ENCODE measurements at regions not wholly inside any gene's neighbourhood (a gene's known extent, or its start where the extent isn't known, plus 50 kb on each side); places are given as distances from the start of the nearest gene placed in this dataset.

- TF ChIP-seq EZH2 (IDR thresholded peaks at IDR 0.05; ENCODE audit: borderline replicate concordance, insufficient read depth, low read depth, low read length, poor library complexity, severe bottlenecking) (no peak), CTCF (IDR thresholded peaks at IDR 0.05) (no peak)
These were observed 84.8 kb upstream of the ATP1A1 start for GRCh38 chr1:116288201-116288598.
